Astrocyte (in vitro differentiated cells and primary cell): ENCODE measurements at regions not wholly inside any gene's neighbourhood (a gene's known extent, or its start where the extent isn't known, plus 50 kb on each side); places are given as distances from the start of the nearest gene placed in this dataset.
A peak's percentile ranks its signal among the peaks of the same experiment; 100 is the strongest.

ENCODE experiments used
- DNase-seq: peaks from one replicate; pipeline ENCODE4 v3.0.0-alpha.2; 2010; ENCODE audit warnings: low read depth
- FAIRE-seq: peaks from 2 replicates; lab custom pipeline; 2011; peaks lifted over from hg19 to GRCh38; lab: Jason Lieb, UNC
- H2AFZ ChIP-seq: 2 replicates; pipeline ENCODE4 v1.6.0; 2012; ENCODE audit warnings: low read depth, low read length, inconsistent platforms
- H3K27ac ChIP-seq: 2 replicates; pipeline ENCODE4 v1.5.1; 2011; ENCODE audit warnings: low read depth, low read length, inconsistent platforms
- H3K27me3 ChIP-seq: 2 replicates; pipeline ENCODE4 v1.6.0; 2011; ENCODE audit warnings: low read length, inconsistent platforms; ENCODE audit not compliant: insufficient read depth
- H3K36me3 ChIP-seq: 2 replicates; pipeline ENCODE4 v1.5.1; 2011; ENCODE audit warnings: low read length, inconsistent platforms; ENCODE audit not compliant: insufficient read depth
- H3K4me1 ChIP-seq: 2 replicates; pipeline ENCODE4 v1.5.1; 2011; ENCODE audit warnings: low read length, inconsistent platforms; ENCODE audit not compliant: insufficient read depth
- H3K4me2 ChIP-seq: 2 replicates; pipeline ENCODE4 v1.6.0; 2012; ENCODE audit warnings: low read length, inconsistent platforms
- H3K4me3 ChIP-seq: 2 replicates; pipeline ENCODE4 v1.5.1; 2011; ENCODE audit warnings: low read depth, mild to moderate bottlenecking, low read length, inconsistent platforms; ENCODE audit not compliant: insufficient read depth
- H3K79me2 ChIP-seq: 2 replicates; pipeline ENCODE4 v1.6.0; 2012; ENCODE audit warnings: mild to moderate bottlenecking, low read length, inconsistent platforms; ENCODE audit not compliant: insufficient read depth
- H3K9ac ChIP-seq: 2 replicates; pipeline ENCODE4 v1.6.0; 2012; ENCODE audit warnings: mild to moderate bottlenecking, low read length, inconsistent platforms
- H3K9me3 ChIP-seq: 2 replicates; pipeline ENCODE4 v1.5.1; 2012; ENCODE audit warnings: low read depth, mild to moderate bottlenecking, low read length, inconsistent platforms; ENCODE audit not compliant: insufficient read depth
- H4K20me1 ChIP-seq: 2 replicates; pipeline ENCODE4 v1.6.0; 2012; ENCODE audit warnings: low read length, inconsistent platforms; ENCODE audit not compliant: insufficient read depth
- H3K27ac Mint-ChIP-seq: one replicate; pipeline ENCODE4 v1.8.0; 2021; ENCODE audit warnings: mild to moderate bottlenecking, mixed read lengths; ENCODE audit not compliant: unreplicated experiment
- H3K27me3 Mint-ChIP-seq: one replicate; pipeline ENCODE4 v1.8.0; 2021; ENCODE audit warnings: low read depth, mixed read lengths; ENCODE audit not compliant: unreplicated experiment
- H3K36me3 Mint-ChIP-seq: one replicate; pipeline ENCODE4 v1.8.0; 2021; ENCODE audit warnings: low read depth, mixed read lengths; ENCODE audit not compliant: unreplicated experiment
- H3K4me1 Mint-ChIP-seq: one replicate; pipeline ENCODE4 v1.8.0; 2021; ENCODE audit warnings: low read depth, mixed read lengths; ENCODE audit not compliant: unreplicated experiment
- H3K4me3 Mint-ChIP-seq: one replicate; pipeline ENCODE4 v1.8.0; 2021; ENCODE audit warnings: mild to moderate bottlenecking, moderate library complexity, mixed read lengths; ENCODE audit not compliant: unreplicated experiment
- H3K9me3 Mint-ChIP-seq: one replicate; pipeline ENCODE4 v1.8.0; 2021; ENCODE audit warnings: mild to moderate bottlenecking, mixed read lengths; ENCODE audit not compliant: unreplicated experiment
- CTCF ChIP-seq: IDR thresholded peaks from 2 replicates; pipeline ENCODE4 v1.5.1; 2011; ENCODE audit warnings: low read depth, mild to moderate bottlenecking, inconsistent platforms, low read length, moderate library complexity; ENCODE audit not compliant: insufficient read depth
- EZH2 ChIP-seq: IDR thresholded peaks from 2 replicates; pipeline ENCODE4 v1.6.1; 2012; ENCODE audit warnings: mild to moderate bottlenecking, low read length, inconsistent platforms; ENCODE audit not compliant: insufficient read depth

DNA sequence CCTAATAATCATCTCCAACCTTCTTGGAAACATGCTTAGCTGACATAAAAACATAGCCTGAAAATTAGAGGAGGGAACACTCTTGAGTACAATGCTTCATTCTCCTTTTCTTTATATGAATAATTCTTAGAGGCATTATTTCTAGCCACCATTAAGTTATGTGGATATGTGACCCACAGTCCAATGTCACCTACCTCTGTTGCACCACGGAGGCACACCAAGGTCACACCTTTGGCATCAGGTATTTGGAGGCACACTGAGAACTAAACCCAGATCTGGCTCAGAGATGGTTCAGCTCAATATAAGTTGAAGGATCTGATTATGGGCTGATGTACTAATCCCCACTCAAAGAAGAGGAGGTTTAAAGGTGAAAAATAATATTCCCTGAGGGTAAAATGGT is 385.1 kb downstream of the POM121L12 start:
- no peak for FAIRE-seq
- Mint-ChIP-seq H3K27ac (no peak overlapping the region), H3K4me1 (peaks cover 5% of the 10 kb centered on the region), H3K9me3 (peaks cover 2% of the 10 kb centered on the region), H3K27me3 (no peaks in the 10 kb centered on the region), H3K36me3 (no peaks in the 10 kb centered on the region), H3K4me3 (no peak overlapping the region)
- H3K4me1 ChIP-seq, result no peaks in the 10 kb centered on the region
- TF ChIP-seq CTCF (no peak), EZH2 (no peak)
- no peaks in the 10 kb centered on the region for H4K20me1 ChIP-seq
- DNase-seq, result no peak
- H3K9me3 ChIP-seq, result peaks cover 4% of the 10 kb centered on the region
- H3K27ac ChIP-seq, result no peak overlapping the region
- H3K4me2 ChIP-seq, result no peak overlapping the region
- no peaks in the 10 kb centered on the region for H3K27me3 ChIP-seq
- no peak overlapping the region for H3K4me3 ChIP-seq
- H3K79me2 ChIP-seq, result no peaks in the 10 kb centered on the region
- no peaks in the 10 kb centered on the region for H3K36me3 ChIP-seq
- no peak overlapping the region for H3K9ac ChIP-seq
- no peak overlapping the region for H2AFZ ChIP-seq

DNA sequence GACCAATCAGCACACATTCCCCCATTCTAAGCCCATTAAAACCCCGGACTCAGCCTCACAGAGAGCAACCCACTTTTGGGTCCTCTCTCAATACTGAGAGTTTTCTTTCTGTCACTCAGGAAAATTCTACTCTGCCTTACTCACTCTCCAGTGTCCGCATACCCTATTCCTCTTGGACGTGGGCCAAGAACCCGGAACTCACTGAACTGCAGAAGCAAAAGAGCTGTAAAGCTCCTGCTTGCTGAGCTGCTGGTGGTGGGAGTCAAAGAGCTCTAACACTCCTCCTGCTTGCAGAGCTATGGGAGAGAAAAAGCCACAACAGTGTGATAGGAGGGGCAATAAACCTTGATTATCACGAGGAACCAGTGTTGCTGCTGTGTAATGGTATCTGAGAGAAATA is 386.9 kb downstream of the POM121L12 start:
- DNase-seq (no peak), FAIRE-seq (no peak)
- Histone ChIP-seq H3K79me2 (no peaks in the 10 kb centered on the region), H3K27me3 (no peaks in the 10 kb centered on the region), H3K9me3 (peaks cover 4% of the 10 kb centered on the region), H4K20me1 (no peaks in the 10 kb centered on the region), H3K27ac (no peak overlapping the region), H3K9ac (no peak overlapping the region), H3K4me2 (no peak overlapping the region), H3K4me1 (no peaks in the 10 kb centered on the region), H3K36me3 (no peaks in the 10 kb centered on the region), H3K4me3 (no peak overlapping the region), H2AFZ (no peak overlapping the region)
- H3K27me3 Mint-ChIP-seq, result no peaks in the 10 kb centered on the region
- peaks cover 5% of the 10 kb centered on the region for H3K4me1 Mint-ChIP-seq
- no peaks in the 10 kb centered on the region for H3K9me3 Mint-ChIP-seq
- peak overlapping the region; percentile 6 for H3K27ac Mint-ChIP-seq
- no peak overlapping the region for H3K4me3 Mint-ChIP-seq
- no peak for TF ChIP-seq CTCF
- TF ChIP-seq EZH2, result no peak
- H3K36me3 Mint-ChIP-seq, result no peaks in the 10 kb centered on the region

DNA sequence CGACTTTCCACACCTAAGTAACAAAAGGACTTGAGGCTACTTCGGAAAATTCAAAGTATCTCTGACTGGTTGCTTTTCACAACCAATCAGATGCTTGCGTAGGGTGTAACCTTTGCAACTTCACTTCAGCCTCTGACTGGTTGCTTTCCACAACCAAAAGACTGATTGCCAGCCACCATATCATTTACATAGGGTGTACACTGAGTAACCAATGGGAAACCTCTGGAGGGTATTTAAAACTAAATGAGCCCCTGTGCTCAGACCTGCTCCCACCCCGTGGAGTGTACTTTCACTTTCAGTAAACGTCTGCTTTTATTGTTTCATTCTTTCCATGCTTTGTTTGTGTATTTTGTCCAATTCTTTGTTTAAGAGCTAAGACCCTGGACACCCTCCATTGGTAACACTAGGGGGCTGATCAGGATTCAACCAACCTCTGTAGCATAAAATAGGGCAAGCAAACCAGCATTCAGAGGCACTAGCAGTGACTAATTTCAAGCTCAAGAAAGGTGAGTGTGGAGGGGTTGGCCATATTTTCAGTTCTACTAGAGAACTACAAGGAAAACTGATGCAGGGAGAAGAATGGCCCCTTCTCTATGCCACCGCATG is 390.8 kb downstream of the POM121L12 start:
- peak overlapping the region; percentile 26 for H2AFZ ChIP-seq

More for the DNA sequence above, 390.8 kb downstream of the POM121L12 start:
- H3K79me2 ChIP-seq, result no peaks in the 10 kb centered on the region
- Mint-ChIP-seq H3K4me3 (no peak overlapping the region), H3K27ac (no peak overlapping the region), H3K36me3 (no peaks in the 10 kb centered on the region), H3K27me3 (no peaks in the 10 kb centered on the region), H3K4me1 (peaks cover 12% of the 10 kb centered on the region), H3K9me3 (no peaks in the 10 kb centered on the region)
- no peaks in the 10 kb centered on the region for H3K27me3 ChIP-seq
- H3K27ac ChIP-seq, result no peak overlapping the region
- H4K20me1 ChIP-seq, result no peaks in the 10 kb centered on the region
- no peaks in the 10 kb centered on the region for H3K4me1 ChIP-seq
- peaks cover 3% of the 10 kb centered on the region for H3K9me3 ChIP-seq
- no peak for DNase-seq
- TF ChIP-seq EZH2 (no peak), CTCF (no peak)
- FAIRE-seq, result no peak
- H3K9ac ChIP-seq, result no peak overlapping the region
- no peak overlapping the region for H3K4me3 ChIP-seq
- no peaks in the 10 kb centered on the region for H3K36me3 ChIP-seq
- peak overlapping the region; percentile 14 for H3K4me2 ChIP-seq
